HS-27A (cell line): ENCODE measurements at regions not wholly inside any gene's neighbourhood (a gene's known extent, or its start where the extent isn't known, plus 50 kb on each side); places are given as distances from the start of the nearest gene placed in this dataset.

Source experiments
- DNase-seq: peaks from one replicate; pipeline ENCODE4 v3.0.0-alpha.2; 2012; ENCODE audit warnings: low read depth, missing footprints

DNA sequence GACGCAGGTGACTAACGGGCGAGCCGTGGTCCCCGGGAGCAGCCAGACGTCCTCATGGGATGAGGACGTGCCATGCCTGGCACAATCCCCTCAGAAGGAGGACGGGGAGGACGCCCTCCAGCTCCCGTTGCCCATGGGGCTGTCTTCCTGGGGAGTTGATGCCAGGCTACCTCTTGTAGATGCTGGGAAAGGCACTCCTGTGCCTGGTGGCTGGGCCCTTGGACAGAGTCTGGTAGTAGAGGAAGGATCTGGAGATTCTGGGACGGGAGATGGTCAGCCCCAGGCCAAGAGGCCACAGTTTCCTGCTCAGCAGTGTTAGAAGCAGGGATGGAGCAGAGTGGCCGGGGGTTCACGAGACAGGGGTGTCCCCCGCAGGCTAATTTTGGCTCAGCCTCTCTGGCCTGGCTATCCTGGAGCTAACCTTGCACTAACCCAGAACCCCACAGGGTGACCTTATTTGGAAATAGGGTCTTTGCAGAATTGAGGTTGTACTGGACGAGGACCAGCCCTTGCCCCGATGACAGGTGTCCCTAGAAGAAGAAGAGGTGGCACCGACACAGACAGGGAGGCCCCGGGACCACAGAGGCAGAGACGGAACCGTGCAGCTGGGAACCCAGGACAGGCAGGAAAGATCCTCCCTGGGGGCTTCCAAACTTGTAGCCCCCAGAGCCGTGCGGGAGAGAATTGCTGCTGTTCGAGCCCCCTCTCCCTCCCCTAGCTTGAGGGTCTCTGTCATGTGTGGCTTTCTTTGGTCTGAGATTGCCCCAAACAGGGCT is 50.1 kb upstream of the ADRA2C start:
- DNase-seq: no peak

DNA sequence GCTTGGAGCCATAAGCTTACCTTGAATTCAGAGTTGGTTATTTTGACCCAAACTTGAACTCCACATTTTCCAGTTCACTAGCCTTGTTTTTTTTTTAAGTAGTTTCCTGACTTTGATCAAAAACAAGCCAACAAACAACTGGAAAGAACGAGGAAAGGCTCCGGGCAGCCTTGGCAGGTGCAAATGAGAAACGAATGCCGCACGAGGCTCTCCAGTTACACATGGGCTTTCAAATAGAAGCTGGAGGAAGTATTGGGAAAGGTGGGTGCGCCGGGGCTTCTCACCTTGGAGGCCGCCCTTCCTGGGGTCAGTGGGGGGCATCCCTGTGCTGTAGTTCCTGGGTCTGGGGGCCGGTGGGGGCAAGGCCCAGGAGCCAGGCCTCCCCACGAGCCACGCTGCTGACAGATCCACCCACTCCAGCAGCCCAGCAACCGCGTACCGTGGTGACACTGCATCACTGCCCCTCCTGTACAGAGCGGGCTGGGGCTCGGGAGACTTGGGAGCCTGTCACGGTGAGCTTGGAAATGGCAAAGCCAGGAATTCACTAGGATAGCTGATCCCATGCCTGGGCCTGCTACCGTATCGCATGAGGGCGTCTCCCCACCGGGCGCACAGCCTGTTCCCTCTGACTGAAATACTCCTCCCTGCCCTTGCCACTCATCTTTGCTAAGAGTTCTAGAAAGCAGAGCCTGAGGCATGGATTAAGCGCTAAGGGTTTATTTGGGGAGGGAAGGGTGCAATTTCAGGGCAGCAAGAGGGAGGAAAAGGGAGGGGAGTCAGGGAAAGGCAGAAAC is 50.9 kb upstream of the ADRA2C start:
- DNase-seq: no peak

DNA sequence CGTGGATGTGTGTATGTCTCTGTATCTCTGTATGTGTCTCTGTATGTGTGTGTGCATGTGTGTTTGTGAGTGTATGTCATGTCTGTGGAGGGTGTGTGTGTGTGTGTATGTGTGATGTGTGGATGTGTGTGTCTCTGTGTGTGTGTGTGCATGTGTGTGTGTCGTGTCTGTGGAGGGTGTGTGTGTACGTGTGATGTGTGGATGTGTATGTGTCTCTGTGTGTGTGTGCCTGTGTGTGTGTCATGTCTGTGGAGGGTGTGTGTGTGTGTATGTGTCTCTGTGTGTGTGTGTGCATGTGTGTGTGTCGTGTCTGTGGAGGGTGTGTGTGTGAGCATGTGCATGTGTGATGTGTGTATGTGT is 51.6 kb upstream of the ADRA2C start:
- no peak for DNase-seq

DNA sequence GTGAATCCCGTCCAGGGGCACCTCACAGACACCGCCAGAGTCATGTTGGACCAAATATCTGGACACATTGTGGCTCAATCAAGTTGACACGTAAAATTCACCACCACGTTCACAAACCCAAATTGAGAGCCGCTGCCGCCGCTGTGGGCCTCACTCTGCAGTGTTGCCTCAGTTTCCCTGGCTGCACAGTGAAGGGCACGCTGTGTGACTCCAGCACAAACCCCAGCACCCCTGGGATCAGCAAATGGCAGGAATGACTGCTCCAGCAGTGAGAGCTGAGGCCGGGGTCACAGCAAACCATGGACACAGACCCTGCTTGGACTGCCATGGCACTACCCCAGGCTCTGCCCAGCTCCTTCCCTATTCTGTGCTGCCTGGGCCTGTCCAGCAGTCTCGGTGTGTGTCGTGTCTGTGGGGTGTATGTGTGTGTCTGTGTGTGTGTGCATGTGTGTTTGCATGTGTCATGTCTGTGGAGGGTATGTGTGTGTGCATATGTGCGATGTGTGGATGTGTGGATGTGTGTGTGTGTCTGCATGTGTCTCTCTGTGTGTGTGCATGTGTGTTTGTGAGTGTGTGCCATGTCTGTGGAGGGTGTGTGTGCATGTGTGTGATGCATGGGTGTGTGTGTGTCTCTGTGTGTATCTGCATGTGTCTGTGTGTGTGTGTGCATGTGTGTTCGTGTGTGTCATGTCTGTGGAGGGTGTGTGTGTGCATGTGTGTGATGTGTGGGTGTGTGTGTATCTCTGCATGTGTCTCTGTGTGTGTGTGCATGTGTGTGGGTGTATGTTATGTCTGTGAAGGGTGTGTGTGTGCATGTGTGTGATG is 52.2 kb upstream of the ADRA2C start:
- no peak for DNase-seq

DNA sequence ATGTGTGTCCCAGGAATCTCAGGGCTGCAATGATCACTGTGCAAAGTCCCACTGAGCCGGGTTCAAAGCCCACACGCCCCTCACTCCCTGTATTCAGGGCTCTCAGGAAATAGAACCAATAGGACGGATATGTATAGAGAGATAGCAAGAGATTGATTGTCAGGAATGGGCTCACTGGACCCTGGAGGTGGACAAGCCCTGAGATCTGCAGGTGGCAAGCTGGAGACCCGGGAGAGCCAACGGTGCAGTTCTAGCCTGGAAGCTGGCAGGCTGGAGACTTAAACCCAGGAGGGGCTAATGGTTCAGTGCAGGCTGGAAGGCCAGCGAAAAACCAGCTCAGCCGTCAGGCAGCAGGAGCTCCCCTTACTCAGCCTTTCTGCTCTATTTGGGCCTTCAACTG is 52.8 kb upstream of the ADRA2C start:
- no peak for DNase-seq

DNA sequence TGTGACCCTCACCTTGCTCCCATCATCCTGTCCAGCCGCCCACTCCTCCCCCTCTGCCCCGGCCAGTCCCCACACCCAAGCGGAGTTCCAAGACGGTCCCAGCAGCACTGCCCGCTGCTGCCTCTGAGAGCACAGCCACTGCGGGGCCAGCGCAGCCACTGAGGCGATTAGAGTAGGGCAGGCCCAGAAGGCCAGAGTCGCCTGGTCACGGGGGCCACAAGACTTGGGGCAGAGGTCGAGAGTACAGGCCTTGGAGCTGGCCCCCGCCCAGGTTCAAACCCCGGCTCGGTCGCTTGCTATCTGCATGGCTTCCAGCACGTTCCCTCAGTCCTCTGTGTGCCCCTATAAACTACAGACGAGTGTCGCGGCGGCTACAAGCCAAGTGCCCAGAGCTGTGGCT is 53.2 kb upstream of the ADRA2C start:
- DNase-seq: no peak

DNA sequence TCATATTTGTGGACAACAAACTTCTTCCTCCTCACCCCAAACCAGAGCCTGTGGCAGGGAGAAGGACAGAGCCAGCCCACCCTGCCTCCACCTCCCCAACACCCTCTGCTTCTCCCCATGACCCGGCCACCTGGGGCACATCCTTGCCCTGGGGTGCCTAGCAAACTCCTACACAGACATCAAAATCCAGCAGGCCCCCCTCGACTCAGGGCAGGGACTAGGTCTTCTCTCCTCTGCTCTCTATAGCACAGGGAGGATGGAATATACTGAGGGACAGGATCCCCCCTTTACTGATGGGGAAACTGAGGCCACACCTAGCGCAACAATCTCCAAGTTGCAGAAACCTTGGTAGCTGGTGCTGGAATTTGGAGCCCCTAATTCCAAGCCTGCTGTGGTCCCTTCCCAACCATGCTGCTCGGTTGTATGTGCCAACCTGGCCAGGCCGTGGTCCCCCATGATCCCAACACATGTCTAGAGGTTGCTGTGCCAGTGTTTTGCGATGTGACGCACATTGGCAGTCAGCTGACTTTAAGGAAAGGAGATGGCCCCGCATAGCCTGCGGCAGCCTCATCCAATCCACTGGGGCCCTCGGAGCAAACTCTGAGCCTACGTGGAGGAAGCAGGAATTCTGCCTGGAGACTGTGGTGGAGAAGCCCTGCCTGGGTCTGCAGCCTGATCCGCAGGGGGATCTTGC is 53.9 kb upstream of the ADRA2C start:
- DNase-seq: no peak

DNA sequence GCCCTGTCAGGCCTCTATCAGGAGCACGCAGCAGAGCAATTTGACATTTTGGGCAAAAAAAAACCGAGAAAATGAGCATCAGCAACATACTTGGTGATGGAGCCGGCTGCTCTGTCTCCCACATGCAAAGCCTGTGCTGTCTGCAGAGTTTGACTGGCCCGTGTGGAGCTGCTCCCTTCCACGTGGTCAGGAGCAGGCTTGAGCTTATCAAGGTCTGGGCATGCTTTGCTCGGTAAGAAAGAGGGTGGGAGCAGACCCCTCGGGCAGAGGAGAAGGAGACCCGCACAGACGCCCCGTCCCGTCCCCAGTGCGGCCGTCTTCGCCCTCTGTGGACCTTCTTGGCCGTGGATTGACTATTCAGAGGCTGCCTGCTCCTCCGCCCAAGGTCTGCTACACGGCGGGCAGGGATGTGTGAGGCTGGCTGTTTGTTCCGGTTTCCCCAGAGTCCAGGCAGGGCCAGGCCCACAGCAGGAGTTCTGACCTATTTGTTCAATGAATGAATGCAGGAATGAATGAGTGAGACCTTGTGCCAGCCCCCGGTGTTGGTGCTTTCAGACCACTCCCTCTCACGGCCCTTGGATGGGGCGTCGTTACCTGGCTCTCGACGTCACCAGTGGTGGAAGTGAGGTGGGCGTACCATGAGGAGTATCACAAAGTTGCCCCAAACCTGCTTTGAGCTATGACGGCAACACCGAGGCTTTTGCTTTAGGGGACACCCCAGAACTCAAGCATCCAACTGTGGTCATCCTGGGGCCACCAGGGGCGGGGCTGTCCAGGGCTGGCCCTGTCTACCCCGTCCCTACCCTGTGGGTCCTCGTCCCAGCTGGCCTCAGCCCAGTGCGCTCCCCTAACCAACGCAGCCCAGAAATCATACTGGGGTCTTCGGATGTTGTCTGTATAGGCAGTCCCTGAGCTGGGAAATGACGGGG is 54.7 kb upstream of the ADRA2C start:
- no peak for DNase-seq

DNA sequence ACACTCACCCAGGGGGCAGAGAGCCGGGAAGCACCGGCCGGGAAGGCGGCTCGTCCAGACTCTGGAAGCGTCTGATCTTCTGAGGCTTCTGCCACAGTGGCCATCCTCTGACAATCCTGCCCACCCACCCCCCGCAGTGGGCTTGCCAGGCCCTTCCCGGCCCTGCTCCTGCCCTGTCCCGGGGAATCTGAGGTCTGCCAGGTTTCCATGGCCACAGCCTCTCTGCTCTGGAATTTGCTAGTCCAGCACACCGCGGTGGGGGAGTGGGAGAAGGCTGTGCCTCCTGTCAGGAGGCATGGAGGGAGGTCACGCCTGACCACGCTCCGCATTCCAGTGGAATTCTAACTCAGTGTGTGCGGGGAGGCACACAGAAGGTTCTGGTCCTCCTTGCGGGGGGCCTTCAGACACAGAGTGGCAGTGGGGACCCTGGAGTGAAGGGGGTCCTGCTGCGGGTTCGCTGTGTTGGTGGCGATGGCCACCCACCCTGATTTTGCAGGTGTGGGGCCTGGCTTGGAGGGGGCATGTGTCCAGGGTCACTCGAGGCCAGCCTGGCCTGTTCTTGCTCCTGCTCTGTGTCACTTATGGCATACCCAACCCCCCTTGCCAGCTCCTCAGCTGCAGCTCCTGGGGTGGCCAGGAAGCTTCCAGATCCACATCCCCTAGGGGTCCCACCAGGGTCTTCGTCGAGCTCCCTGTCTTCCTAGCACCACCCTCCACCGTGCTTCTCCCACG is 55.6 kb upstream of the ADRA2C start:
- no peak for DNase-seq

DNA sequence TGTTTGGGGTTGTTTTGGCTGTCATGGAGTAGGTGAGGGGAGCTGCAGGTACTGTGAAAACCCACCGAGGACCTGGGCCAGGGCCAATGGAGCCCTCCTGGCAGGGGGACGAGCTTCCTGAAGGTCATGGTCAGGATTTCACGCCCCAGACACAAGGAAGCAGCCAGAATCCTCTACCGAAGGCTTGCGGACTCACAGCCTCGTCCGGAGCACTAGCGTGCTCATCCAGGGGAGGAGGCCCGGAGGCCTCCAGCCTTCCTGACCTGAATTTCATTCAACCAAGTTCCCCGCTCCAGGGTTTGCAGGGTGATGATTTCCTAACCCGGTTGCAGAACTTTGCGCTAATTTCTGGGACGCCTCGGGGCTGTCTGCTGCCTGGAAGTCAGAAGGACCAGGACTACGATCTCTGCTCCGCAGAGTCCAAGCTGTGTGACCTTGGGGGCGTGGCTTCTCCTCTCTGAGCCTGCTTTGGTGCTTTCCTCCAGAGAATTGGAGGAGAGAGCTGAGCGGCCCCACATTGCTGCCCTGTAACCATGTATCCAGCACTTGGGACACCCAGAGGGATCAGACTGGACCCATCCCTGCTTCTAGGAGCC is 56.2 kb upstream of the ADRA2C start:
- no peak for DNase-seq

DNA sequence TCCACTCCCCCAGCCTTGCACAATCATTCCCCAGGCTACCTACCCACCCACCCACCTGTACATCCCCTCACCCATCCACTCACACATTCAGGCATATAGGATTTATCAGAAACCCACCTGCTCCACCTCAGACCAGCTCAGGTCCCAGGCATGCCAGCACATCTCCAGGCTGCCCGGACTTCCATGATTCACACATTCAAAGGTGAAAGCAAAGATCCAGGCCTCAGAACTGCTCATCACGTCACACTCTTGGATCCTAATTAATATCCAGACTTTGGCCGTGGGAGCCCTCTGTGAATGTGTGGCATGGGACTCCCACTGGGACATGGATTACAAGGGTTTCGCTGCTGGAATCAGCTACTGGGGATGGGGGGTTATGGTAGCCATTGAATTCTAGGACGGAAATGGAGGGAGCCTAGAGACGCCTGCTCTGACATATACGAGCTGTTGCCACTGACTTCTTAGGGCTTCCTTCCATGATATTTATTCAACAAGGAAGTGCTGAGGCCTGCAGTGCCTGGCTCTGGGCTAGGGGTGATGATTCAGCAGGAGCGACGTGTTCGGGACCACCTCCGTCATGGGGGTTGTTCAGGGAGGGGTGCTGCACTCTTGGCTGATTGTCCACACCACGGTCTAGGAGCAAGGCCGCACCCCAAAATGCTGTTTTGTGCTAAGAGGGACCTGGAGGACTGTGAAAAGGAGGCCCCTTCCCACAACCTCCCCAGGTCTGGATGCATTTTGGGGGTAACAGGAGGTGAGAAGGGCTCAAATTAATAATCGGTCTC is 56.9 kb upstream of the ADRA2C start:
- no peak for DNase-seq

DNA sequence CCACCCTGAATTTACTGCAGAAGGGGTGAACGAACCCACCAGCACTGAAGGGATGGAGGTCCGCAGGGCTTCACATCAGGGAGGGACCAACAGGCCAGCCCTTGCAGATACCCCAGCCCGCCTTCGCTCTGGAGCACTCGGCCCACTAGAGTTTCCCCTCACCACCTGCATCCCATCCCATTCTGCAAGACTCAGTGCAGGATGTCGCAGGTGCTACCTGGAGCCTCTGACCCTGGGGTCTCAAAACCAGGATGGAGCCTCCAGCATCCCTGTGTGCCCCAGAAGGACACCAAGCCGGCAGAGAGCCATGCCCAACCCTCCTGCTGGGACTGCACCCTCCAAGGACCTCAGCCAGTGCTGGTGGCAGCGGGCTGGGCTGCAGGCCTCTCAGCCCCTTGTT is 57.6 kb upstream of the ADRA2C start:
- DNase-seq: no peak

DNA sequence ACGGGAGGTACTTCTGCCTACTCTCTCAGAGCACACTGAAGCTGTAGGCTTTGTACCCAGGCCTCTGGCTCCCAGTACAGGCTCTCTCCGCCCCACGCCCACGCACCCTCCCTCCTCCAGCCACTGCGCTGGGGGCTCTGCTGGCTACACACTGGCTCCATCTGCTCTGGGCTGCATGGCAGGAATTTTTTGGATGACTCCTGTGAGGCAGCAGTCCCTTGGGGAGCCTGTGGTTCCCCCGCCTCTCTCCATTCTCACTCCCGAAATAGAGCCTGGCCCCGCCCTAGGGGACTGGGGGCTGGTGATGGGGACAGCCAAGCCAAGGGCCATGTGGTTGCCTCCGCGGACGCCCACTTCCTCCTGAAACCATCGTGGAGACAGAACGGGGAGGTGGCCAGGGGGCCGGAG is 58.1 kb upstream of the ADRA2C start:
- no peak for DNase-seq

DNA sequence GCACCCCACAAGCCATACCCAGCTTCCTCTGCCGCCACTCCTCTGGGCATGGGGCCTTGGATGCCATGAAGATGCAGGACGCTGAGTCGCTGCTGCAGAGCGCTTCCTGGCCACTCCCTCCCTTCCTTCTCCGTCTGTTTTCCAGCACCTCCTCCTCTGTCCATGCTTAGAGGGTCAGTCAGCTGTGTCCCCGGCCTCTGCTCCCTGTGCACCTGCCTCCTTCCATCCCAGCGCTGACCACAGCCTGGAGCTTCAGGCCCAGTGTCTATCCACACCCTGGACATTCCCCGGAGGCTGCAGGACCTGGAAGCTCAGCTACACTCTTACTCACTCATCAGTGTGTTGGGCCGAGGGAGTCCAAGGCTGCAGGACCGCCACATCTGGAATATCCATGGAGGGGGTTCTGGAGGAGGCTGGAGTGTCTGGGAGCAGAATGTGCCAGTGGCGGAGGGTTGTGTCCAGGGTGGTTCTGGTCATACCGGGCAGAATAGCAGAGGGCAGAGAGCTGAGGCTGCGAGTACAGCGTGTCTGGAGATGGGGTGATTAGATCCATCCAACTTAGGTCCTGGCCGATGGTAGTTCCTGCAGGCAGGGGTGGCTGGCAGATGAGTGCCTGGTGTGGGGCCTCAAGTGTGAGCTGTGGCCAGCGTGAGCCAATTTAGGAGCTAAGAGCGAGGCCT is 58.6 kb upstream of the ADRA2C start:
- no peak for DNase-seq

DNA sequence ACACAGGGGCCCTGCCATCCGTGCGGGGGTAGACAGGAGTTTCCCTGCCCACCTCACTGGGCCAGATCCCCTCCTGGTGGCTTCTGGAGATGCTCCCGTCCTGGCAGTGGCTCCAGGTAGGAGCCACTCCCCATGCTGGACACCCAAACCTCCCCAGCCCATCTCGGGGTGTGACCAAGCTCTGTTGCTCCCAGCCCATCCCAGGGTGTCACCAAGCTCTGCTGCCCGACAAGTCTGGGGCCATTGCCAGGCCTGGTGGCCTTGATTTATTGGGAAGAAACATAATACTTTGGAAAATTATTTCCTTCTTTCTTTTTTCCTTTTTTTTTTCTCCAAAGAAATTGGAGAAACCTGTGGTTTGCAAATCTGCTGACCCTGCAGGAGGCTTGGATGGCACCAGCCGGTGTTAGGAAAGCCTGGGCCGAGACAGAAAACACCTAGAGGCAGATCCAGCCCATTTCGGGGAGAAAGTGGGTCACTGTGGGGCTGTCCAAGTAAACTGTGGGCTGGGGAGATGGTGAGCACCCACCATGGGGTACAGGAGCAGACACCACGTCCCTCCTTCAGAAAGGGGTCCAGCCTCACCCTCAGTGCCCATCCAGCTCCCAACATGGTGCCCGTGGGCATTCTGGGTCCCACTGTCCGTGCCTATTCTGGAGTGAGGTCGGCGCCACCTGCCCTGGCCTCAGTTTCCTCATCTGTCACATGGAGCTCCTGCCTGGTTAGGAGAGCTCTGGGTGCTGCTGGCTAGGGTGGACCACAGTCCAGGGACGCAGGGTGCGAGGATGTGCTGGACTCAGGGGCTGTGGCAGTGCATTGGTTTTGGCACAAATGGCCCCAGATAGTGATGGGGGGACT is 59.4 kb upstream of the ADRA2C start:
- no peak for DNase-seq

DNA sequence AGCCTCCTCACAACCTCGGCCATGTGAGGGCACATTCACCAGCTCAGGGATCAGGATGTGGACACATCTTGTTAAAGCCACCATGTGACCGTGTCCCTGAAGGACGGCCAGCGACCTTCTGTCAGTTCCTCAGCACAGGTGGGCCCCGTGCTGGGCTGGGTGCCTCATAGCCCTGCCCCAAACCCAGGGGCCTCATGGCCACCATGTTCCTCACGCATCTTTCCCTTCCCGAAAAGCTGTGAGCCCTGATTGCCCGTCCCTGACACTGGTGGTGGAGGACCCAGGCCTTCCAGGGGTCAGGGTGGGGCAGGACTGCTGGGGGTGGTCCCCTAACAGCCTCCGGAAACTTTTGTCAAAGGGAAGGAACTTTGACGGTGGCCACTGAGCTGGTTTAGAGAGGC is 60.1 kb upstream of the ADRA2C start:
- DNase-seq: no peak

DNA sequence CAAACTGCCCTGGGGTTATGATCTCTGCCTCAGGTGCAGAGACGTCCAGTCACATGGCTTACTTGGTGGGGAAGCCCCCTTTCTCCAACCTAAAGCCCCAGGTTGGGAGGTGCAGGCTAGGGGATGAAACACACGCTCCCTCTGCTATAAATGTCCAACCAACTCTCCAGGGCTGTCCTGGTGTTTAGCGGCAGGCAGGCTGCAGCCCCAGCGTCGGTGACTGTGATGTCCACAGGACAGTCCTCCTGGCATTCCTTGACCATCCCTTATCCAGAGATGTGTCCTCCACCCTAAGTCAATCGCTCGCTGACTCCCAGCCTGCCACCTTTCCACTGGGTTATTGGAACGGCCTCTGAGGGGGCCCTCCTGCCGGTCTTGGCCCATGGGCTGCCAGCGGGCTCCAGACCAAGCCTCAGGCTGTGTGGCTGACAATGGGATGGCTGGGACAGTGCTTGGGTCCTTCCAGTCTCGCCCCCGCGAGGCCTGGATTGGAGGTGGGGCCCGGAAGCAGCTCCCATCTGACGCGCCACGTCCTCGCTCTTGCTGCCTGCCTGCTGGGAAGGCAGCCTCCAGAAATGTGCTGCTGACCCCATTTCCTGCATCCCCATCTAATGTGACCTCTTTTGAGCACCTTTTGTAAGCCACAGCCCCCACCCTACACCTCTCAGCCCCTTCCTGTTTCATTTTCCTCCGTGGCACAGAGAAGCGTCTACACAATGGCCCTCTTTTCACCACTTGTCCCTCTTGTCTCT is 60.8 kb upstream of the ADRA2C start:
- no peak for DNase-seq
